T47D (cell line): ENCODE measurements at regions not wholly inside any gene's neighbourhood (a gene's known extent, or its start where the extent isn't known, plus 50 kb on each side); places are given as distances from the start of the nearest gene placed in this dataset.

ENCODE experiments used
- DNase-seq, 2 experiments: peaks; one replicate each; pipeline versions ENCODE4 v3.0.0 to v3.0.0-alpha.2; 2011 to 2012; ENCODE audit warnings: low read depth in 1 of 2, low spot score in 1 of 2
- JUND ChIP-seq: IDR thresholded peaks from 2 replicates; pipeline ENCODE4 v1.6.1; 2012; ENCODE audit warnings: low read depth
- in situ Hi-C: cut with HindIII; loops from 2 replicates; pipeline ENCODE4 v1.10.0; 2016; ENCODE audit warnings: low sequenced_read_pairs, low pct_unique_long_range_greater_than_20kb

DNA sequence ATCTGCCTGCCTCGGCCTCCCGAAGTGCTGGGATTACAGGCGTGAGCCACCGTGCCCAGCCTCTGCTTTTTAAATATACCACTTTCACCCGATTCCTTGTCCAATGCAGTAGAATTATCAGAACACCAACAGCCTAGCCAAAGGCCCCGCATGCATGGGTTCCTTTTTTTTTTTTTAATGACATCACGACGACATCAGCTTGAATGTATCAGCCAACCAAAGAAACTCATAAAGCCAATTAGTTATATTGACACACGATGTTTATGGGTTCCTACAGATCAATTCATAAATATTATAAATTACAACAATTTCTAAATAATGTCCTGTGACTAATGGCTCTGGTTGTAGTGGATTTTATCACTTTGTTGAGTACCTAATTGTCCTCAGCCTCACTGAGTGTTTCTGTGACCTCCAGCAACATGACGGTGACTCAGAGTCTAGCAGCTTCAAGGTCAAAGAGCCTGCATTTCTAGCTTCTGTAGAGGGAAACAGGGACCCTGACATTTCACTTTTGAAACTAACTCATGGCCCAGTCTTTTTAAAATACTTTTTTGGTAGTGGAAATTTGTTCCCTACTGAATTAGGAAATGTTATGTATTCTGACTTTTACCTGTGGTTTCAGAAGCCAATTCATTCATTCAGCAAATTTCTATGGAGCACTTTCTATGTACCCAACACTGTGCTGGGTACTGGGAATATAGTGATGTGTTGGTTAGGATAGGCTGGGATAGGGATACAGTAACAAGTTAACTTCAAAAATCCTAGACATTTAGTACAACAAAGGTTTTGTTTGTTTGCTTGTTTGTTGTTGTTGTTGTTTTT, 144.1 kb downstream of the SUDS3 start:
- no peak for TF ChIP-seq JUND
- in situ Hi-C loops: no loop called here
- DNase-seq: no peak

DNA sequence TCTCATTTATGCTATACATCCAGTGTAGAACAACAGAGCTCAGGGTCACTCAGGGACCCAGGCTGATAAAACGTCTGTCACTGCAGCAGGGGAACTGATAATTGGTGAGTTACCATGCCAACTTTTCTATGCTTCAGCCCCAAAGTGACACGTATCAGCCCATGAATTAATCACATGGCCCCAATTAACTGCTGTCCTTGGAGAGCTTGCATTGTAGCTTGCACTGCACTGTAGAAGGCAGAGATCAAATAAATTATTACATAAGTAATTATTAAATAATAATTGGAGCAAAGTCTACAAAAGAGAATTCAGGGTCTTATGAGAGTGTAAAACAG, 144.6 kb downstream of the SUDS3 start:
- in situ Hi-C loops: no loop called here
- no peak for TF ChIP-seq JUND
- DNase-seq: no peak

DNA sequence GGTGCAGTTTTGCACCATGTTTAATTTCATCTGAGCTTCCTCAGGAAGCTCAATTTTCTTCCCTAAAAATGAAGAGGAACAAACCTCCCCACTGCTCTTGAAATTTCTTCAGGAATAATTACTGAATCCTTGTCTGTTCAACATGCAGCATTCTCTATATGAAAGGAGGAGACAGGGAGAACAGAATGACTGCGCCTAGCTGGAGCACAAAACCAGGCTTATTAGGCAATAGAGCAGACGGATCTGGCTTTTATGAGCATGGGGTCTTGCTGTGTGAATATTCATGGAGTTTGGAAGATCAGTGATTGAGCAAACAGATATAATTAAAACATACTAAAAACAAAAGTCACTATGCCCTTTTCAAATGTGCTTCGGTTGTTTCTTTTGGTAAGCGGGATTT, 148.1 kb downstream of the SUDS3 start:
- DNase-seq: no peak
- no peak for TF ChIP-seq JUND
- in situ Hi-C loops: no loop called here

DNA sequence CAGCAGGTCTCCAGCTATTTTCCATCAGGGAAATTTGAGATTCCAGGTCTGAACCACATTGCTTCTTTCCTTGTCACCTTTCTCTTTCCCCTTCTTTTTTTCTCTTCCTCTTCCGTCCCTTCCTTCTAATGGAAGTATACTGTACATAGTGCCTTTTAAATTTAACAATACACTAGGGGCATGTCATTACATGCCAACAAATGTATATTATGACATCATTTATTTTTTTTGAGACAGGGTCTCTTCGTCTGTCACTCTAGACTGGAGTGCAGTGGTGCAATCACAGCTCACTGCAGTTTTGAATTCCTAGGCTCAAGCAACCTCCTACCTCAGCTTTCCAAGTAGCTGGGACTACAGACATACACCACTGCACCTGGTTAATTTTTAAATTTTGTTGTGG, 148.9 kb downstream of the SUDS3 start:
- no peak for TF ChIP-seq JUND
- in situ Hi-C loops: no loop called here

DNA sequence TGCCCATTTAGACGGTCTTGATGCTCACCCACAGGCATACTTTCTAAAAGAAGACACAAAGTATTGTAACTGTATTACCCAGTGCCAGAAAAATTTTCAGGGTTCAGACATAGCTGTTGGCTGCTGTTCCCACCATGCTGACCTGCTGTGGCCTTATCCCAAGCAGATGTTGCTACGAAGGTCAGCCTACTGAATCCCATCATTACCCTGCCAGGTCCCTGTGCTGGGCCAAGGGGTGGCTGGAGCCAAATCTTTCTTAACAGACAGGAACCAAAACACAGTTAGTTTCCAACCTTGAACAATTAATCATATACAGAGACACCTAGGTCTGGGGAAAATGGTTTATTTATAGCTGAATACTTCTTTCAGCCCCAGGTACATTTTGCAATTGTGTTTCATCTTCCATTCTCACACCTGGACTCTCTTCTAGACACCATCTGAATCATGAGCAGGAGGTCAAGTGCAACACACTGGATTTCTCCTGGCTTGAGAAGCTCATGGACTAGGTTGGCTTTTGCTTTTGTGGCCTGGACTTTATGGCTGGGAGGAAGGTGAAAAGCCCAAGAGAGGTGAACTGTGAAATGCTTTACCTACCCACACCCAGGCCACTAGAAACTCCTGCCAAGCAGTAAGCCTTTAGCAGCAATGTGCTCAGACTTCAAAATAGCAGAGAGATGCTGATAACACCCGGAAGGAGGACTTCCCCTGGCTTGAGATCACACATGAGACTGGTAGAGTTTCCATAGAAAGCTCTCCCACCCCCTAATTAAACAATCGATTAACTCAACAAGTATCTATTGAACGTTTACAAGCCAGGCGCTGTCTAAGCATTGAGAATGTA, 150.1 kb downstream of the SUDS3 start:
- in situ Hi-C loops: no loop called here
- TF ChIP-seq JUND: no peak
- no peak for DNase-seq

More for the DNA sequence above, 148.9 kb downstream of the SUDS3 start:
- DNase-seq: no peak

DNA sequence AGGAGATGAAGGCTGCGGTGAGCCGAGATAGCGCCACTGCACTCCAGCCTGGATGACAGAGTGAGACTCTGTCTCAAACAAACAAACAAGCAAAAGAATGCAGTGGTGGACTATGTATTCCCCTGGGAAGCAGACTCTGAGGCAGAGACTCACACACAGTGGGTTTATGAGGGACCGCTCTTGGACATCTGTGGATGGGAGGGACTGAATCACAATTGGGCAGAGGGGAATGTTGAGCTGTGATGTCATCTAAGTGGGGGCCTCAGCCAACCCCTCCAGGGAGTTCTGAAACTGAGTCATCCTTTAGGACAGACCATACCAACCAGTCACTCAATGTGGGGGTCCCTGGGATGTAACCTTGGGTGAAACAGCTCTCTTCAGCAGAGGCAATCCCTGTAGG, 151.0 kb downstream of the SUDS3 start:
- no peak for TF ChIP-seq JUND
- no peak for DNase-seq
- in situ Hi-C loops: no loop called here

DNA sequence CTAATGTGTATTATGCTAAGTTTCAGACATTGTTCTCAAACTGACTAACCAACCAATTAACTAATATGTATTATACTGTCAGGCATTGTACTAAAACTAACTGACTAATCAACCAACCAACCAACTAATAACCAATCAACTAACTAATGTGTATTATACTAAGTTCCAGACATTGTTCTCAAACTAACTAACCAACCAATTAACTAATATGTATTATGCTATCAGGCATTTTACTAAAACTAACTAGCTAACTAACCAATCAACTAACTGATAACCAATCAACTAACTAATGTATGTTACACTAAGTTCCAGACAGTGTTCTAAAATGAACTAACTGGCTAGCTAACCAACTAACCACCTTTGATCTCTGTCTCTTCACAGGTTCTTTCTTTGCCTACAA, 152.3 kb downstream of the SUDS3 start:
- DNase-seq: no peak
- no peak for TF ChIP-seq JUND
- in situ Hi-C loops: no loop called here

DNA sequence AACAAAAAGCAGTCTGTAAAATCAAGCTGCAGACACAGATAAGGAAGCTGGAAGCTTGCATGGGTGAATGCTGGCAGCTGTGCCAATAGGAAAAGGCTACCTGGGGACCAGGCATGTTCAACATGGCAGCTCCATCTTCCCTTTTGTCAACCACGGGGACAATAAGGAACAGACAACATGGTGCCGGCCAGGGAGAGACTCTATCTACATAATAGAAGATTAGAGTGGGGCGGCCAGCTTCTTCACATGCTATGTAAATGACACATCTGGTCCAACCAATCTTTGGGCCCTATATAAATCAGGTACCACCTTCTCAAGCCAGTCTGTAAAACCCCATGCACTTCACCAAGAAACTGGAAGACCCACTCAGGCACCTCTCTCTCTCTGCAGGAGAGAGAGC, 157.6 kb downstream of the SUDS3 start:
- no peak for TF ChIP-seq JUND
- in situ Hi-C loops: no loop called here
- no peak for DNase-seq

DNA sequence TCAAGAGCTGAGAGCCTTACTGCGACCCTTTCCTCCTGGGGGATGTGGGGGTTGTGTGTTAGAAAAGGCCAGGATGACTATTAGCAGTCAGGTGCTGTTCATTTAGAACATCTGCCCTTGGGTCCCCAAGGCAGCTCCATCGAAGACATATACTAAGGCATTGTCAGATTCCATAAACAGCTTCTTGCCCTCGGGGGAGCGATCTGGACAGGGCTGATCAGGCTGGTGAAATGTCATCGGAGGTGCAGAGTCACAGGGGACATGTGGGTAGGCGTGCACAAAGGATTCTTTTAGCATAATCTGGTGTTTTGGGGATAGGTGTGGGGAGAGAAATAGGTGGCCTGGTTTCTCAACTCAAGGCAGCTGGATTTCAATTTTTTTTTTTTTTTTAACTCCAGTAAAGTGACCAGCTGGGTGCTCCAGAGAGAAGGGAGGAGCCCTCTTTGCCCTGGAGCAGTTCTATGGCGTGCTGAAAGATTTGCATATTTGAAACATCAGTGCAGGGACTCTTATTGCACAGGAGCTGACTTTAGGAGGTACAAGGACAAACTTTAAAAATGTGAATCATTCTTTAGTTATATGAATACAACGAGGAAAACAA, 160.1 kb downstream of the SUDS3 start:
- no peak for TF ChIP-seq JUND
- in situ Hi-C loops: no loop called here
- no peak for DNase-seq

DNA sequence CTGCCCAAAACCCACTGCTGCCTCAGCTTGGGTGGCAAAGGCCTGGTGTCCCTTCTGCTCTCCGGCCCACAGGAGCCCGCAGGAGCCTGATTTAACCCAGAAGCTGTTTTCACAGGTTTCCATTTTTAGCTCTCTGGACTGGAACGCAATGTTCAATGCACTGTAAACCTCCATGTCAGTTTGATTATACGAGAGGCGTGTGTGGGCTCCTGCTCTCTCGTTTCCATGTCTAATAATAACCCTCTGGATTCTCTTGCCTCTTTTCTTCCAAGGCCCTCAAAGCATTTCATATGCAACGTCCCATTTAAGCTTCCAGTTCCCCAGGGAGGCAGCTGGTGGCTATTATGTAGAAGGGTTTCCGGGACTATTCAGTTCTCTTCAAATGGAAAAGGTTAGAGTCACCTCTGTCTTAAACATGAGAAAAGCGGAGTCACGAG, 161.1 kb downstream of the SUDS3 start:
- DNase-seq: no peak
- in situ Hi-C loops: no loop called here
- TF ChIP-seq JUND: no peak

DNA sequence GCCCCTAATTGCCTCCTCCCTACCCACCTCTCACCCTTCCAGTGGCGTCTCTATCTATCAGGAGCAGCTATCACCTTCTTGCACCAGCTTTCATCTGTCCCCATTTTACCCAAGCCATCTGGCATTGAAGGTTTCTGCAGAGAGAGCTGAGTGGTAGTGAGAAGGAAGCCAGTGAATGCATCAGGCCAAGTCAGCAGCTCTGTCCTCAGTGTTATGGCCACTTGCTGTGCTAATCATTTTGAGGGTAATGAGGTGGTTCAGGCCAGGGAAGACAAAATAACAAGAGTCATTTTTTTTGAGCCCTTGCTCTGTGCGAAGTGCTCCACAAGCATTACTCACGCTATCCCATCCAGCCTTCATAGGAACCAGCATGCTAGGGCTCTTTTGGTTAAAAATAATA, 164.7 kb downstream of the SUDS3 start:
- DNase-seq: no peak
- TF ChIP-seq JUND: no peak
- in situ Hi-C loops: no loop called here

DNA sequence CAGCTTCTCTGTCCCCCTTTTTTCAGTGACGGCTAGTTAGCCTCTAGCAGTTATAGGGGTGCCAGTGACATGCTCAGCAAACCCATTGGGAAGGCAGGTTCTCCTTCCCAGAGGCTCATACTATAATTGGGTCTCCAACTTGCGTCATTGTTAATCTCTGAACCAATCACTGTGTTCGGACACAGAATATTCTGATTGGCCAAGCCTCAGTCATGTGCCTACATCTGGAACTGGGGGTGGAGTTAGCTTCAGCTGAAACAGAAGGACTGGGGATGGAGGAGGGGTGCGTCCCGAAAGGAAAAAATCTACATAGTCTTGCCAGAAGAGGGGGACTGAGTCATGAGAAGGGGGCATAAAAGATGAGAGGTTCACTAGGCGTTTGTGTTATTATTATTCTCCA, 165.6 kb downstream of the SUDS3 start:
- in situ Hi-C loops: no loop called here
- TF ChIP-seq JUND: no peak
- DNase-seq: peak in 1 of 2 experiments; percentile 41

DNA sequence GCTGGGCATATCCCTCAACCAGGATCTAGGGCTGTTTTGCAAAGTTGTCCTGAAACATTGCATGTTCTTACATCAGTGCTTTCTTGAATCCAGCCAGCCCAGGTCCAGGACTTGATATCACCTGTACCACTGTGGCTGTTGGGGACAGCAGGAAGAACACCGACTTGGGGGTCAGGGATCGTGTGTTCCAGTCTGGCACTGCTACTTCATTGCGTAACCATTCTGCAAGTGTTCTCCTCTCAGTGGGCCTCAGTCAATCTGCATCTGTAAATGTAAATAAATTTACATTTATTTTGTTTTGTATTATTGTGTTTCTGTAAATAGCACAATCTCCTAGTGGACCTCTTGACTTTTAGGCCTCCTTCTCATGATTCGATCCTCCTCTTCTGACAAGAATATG, 167.3 kb downstream of the SUDS3 start:
- no peak for TF ChIP-seq JUND
- DNase-seq: no peak
- in situ Hi-C loops: no loop called here
